Calu3 (cell line): ENCODE measurements at regions not wholly inside any gene's neighbourhood (a gene's known extent, or its start where the extent isn't known, plus 50 kb on each side); places are given as distances from the start of the nearest gene placed in this dataset.

Source experiments
- BruUV-seq: library from RNA; stranded (reverse); fragments of 400-500 nt; replicated peaks from 2 replicates; lab custom pipeline; 2021; lab: Mats Ljungman, UMichigan
- CTCF ChIA-PET: fragments of 300-600 bp; sonication (Branson Sonifier 250); formaldehyde crosslinking; loops from one replicate; lab custom pipeline; 2022; ENCODE audit warnings: antibody characterized with exemption; lab: Charles Lee
- DNase-seq: peaks from one replicate; pipeline ENCODE4 v3.0.0; 2022
- H3K27ac Mint-ChIP-seq: one replicate; pipeline ENCODE4 v1.8.0; 2022; ENCODE audit warnings: mixed read lengths; ENCODE audit not compliant: unreplicated experiment
- H3K27me3 Mint-ChIP-seq: one replicate; pipeline ENCODE4 v1.8.0; 2022; ENCODE audit warnings: mixed read lengths; ENCODE audit not compliant: unreplicated experiment
- H3K36me3 Mint-ChIP-seq: one replicate; pipeline ENCODE4 v1.8.0; 2022; ENCODE audit warnings: mild to moderate bottlenecking, moderate library complexity, mixed read lengths; ENCODE audit not compliant: insufficient read depth, unreplicated experiment
- H3K4me1 Mint-ChIP-seq: one replicate; pipeline ENCODE4 v1.8.0; 2022; ENCODE audit warnings: mild to moderate bottlenecking, low read depth, mixed read lengths; ENCODE audit not compliant: unreplicated experiment
- H3K4me3 Mint-ChIP-seq: one replicate; pipeline ENCODE4 v1.8.0; 2022; ENCODE audit warnings: mild to moderate bottlenecking, low read depth, moderate library complexity, mixed read lengths; ENCODE audit not compliant: unreplicated experiment
- H3K9me3 Mint-ChIP-seq: one replicate; pipeline ENCODE4 v1.8.0; 2022; ENCODE audit warnings: low read depth, mixed read lengths; ENCODE audit not compliant: unreplicated experiment
- intact Hi-C: fragments of 100-400 bp; cut with micrococcal nuclease; formaldehyde crosslinking; loops from one replicate; pipeline ENCODE4 v1.10.0; 2022; ENCODE audit not compliant: unreplicated experiment
- TF ChIP-seq, protein P1 (sequence below): fragments of 200-600 bp; IDR thresholded peaks from one replicate; pipeline ENCODE4 v1.8.0; 2022; ENCODE audit warnings: antibody characterized with exemption; ENCODE audit not compliant: unreplicated experiment

DNA sequence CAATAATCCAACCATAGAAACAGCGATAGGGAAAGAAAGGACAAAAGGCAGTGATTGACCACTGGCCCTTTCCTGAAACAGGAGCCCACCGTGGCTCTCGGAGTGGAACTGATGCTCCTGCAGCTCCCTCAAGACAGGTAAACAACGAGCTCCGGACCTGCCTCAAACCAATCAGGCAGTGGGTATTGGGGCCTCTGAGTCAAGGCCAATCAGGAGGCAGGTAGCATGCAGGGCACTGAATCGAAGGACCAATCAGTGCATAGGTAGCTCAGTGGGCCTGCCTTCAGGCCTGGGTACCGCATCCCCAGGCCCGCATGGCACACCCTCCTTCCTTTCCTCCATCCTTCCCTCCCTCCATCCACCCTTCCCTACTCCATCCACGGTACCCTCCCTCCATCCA lies 425.1 kb upstream of the MGMT start:
- H3K4me1 Mint-ChIP-seq: no peaks in the 10 kb centered on the region
- no peaks in the 10 kb centered on the region for H3K36me3 Mint-ChIP-seq
- no peak overlapping the region for H3K27ac Mint-ChIP-seq
- TF ChIP-seq, protein P1, sequence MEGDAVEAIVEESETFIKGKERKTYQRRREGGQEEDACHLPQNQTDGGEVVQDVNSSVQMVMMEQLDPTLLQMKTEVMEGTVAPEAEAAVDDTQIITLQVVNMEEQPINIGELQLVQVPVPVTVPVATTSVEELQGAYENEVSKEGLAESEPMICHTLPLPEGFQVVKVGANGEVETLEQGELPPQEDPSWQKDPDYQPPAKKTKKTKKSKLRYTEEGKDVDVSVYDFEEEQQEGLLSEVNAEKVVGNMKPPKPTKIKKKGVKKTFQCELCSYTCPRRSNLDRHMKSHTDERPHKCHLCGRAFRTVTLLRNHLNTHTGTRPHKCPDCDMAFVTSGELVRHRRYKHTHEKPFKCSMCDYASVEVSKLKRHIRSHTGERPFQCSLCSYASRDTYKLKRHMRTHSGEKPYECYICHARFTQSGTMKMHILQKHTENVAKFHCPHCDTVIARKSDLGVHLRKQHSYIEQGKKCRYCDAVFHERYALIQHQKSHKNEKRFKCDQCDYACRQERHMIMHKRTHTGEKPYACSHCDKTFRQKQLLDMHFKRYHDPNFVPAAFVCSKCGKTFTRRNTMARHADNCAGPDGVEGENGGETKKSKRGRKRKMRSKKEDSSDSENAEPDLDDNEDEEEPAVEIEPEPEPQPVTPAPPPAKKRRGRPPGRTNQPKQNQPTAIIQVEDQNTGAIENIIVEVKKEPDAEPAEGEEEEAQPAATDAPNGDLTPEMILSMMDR: no peak
- no peaks in the 10 kb centered on the region for H3K27me3 Mint-ChIP-seq
- no peak for DNase-seq
- no peak overlapping the region for H3K4me3 Mint-ChIP-seq
- intact Hi-C loops: no loop called here
- no TSS peak for BruUV-seq
- CTCF ChIA-PET: no interaction called here
- peaks cover 12% of the 10 kb centered on the region for H3K9me3 Mint-ChIP-seq

DNA sequence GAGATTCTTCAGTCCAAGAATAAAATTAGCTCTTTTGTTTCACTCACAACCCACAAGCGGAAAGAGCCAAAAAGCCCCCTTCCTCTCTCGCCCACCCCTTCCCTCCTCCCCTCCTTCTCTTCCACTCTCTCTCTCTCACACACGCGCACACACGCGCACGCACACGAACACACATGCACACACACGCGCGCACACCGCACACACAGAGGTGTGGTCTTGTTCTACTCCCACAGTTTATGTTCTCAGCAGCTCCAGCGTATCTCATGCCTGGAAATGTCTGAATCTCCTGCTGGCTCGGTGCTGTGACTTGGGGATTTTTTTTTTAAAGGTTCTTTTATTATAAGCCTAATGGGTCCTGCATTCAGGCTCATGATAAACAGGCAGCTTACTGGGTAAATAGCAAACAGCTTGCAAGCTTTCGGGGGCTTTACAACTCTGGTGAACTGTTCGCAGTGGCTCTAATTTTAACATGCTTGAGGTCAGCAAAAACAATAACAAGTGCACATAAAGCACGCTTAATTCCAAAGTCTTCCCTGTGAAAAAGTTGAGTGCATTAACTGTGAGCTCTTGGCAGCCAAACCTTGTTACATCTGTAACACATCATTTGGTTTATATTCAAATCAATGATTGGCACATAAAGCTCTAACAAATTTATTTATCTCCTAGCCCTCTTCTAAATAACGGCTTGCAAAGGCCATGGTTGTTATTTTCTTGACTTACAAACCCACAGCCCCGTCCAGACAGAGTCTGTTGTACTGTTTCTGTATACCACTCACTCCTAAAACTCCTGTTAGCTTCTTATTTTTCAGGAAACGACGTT lies 424.1 kb upstream of the MGMT start:
- TF ChIP-seq, protein P1: no peak
- no peaks in the 10 kb centered on the region for H3K4me1 Mint-ChIP-seq
- no peaks in the 10 kb centered on the region for H3K36me3 Mint-ChIP-seq
- CTCF ChIA-PET: no interaction called here
- peaks cover 12% of the 10 kb centered on the region for H3K9me3 Mint-ChIP-seq
- intact Hi-C loops: no loop called here
- BruUV-seq: no TSS peak
- H3K27ac Mint-ChIP-seq: no peak overlapping the region
- no peak overlapping the region for H3K4me3 Mint-ChIP-seq
- no peak for DNase-seq
- H3K27me3 Mint-ChIP-seq: no peaks in the 10 kb centered on the region

DNA sequence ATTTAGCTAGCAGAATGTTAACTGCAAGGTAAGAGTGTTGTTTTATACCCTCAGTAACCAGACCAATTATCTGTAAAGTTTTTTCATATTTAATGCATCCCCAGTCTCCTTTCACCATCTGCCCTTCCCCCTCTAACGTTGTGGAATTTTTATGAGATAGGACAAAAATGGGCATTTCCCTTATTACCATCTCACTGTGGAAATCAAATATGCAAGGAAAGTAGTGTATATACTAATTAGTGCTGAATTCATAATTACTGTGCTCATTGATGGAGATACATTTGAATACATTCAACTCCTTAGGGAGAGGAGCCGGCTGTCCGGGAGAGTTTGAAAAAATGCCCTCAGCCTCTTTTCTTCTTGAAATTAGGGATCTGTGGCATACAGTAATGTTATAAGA lies 423.4 kb upstream of the MGMT start:
- Mint-ChIP-seq H3K4me3 (no peak overlapping the region), H3K27me3 (no peaks in the 10 kb centered on the region), H3K27ac (no peak overlapping the region), H3K4me1 (no peaks in the 10 kb centered on the region), H3K9me3 (peaks cover 14% of the 10 kb centered on the region), H3K36me3 (no peaks in the 10 kb centered on the region)
- no TSS peak for BruUV-seq
- intact Hi-C loops: no loop called here
- TF ChIP-seq, protein P1: no peak
- no peak for DNase-seq
- CTCF ChIA-PET: no interaction called here

DNA sequence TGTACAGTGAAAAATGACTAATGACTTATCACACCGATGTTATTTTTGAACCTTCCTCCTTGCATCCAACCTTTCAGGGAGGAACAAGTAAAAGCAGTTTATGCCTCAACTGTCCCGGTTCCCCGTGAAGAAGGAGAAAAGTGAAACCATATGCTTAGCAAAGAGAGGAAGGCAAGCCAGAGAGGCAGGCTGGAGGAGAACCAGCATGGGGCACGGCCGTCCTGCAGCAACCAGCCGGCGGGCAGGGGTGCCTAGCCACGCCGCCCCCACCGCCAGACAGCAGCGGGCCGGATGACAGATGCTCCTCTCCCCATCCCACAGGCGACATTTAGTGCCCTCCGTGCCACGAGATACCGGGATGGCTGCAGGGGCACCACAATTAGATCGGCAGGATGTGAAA lies 421.4 kb upstream of the MGMT start:
- no peak overlapping the region for H3K27ac Mint-ChIP-seq
- TF ChIP-seq, protein P1: no peak
- no peaks in the 10 kb centered on the region for H3K36me3 Mint-ChIP-seq
- intact Hi-C loops: no loop called here
- no TSS peak for BruUV-seq
- H3K4me3 Mint-ChIP-seq: no peak overlapping the region
- CTCF ChIA-PET: no interaction called here
- H3K27me3 Mint-ChIP-seq: no peaks in the 10 kb centered on the region
- peaks cover 11% of the 10 kb centered on the region for H3K9me3 Mint-ChIP-seq
- DNase-seq: no peak
- no peaks in the 10 kb centered on the region for H3K4me1 Mint-ChIP-seq
